PFSK-1 (cell line): ENCODE measurements at regions not wholly inside any gene's neighbourhood (a gene's known extent, or its start where the extent isn't known, plus 50 kb on each side); places are given as distances from the start of the nearest gene placed in this dataset.

Experiments
- POLR2AphosphoS5 ChIP-seq: IDR thresholded peaks from 2 replicates; pipeline ENCODE4 v1.6.1; 2012; ENCODE audit warnings: low read depth, mild to moderate bottlenecking, control low read depth, low read length, moderate library complexity
- REST ChIP-seq, 2 experiments: IDR thresholded peaks; 2 replicates each; pipeline versions ENCODE4 v1.6.1 to v1.8.0; 2011 to 2012; ENCODE audit warnings: low read depth in 2 of 2, low read length in 2 of 2, control low read depth in 1 of 2, inconsistent platforms in 1 of 2, mild to moderate bottlenecking in 1 of 2, moderate library complexity in 1 of 2; ENCODE audit not compliant: insufficient read depth in 1 of 2
- SIN3A ChIP-seq: IDR thresholded peaks from 2 replicates; pipeline ENCODE4 v1.6.1; 2012; ENCODE audit warnings: mild to moderate bottlenecking, low read length, moderate library complexity, borderline replicate concordance; ENCODE audit not compliant: insufficient read depth

DNA sequence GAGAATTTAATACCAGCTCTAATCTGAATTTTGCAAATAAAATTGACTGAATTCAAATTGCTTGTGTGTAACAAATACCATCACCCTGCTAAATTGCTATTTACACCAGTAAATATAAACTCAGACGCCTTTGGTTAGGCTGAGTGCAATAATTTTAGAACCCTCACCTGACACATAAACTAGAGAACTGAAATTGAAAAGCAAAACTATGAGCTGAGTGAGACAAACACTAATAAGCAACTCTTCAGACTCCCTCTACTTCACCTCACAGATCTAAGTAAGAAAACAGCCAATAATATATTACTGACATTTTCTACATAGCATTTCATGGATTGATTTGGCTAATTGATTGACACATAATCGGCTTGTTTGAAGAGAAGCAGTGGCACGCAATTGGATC, 621.2 kb downstream of the REEP3 start:
- TF ChIP-seq SIN3A = no peak
- no peak for TF ChIP-seq POLR2AphosphoS5
- no peak for TF ChIP-seq REST (IDR thresholded peaks at IDR 0.05; ENCODE audit: insufficient read depth in 1 of 2, low read depth in 2 of 2, low read length in 2 of 2)
